IMR-90 (cell line): ENCODE measurements at regions not wholly inside any gene's neighbourhood (a gene's known extent, or its start where the extent isn't known, plus 50 kb on each side); places are given as distances from the start of the nearest gene placed in this dataset.

Experiments
- ATAC-seq: fragments of 200-7000 bp; cut with Tn5 transposase; 2 replicates; pipeline ENCODE4 v1.9.1; 2020; ENCODE audit warnings: low read depth, mild to moderate bottlenecking, moderate library complexity
- BruUV-seq: library from RNA; stranded (reverse); fragments of 400-500 nt; replicated peaks from 2 replicates; lab custom pipeline; 2021; lab: Mats Ljungman, UMichigan
- CTCF ChIA-PET: fragments of 300-600 bp; formaldehyde crosslinking; extraction: SDS; loops from one replicate; lab custom pipeline; 2021; ENCODE audit warnings: antibody characterized with exemption; lab: Yijun Ruan, JAX
- POLR2A ChIA-PET: fragments of 300-600 bp; sonication (Branson Sonifier 250); formaldehyde crosslinking; loops from one replicate; lab custom pipeline; 2022; ENCODE audit warnings: antibody characterized with exemption; ENCODE audit not compliant: unreplicated experiment; lab: Charles Lee
- DNase-seq: peaks from one replicate; pipeline ENCODE4 v3.0.0; 2013
- H2AFZ ChIP-seq: replicated peaks from 2 replicates; pipeline ENCODE3; 2013; ENCODE audit warnings: low read length, mild to moderate bottlenecking; ENCODE audit not compliant: poor library complexity
- H2AK5ac ChIP-seq: 2 replicates; pipeline ENCODE4 v1.6.1; 2013; ENCODE audit warnings: low read depth, low read length, inconsistent platforms
- H2AK9ac ChIP-seq: replicated peaks from 2 replicates; pipeline ENCODE3; 2013; ENCODE audit warnings: mild to moderate bottlenecking, low read depth, low read length, moderate library complexity; ENCODE audit not compliant: poor library complexity
- H2BK120ac ChIP-seq: 2 replicates; pipeline ENCODE4 v1.6.1; 2013; ENCODE audit warnings: low read depth, low read length, inconsistent platforms
- H2BK15ac ChIP-seq: 3 replicates; pipeline ENCODE4 v1.6.1; 2013; ENCODE audit warnings: low read depth, low read length, inconsistent platforms
- H2BK20ac ChIP-seq: 2 replicates; pipeline ENCODE4 v1.6.1; 2013; ENCODE audit warnings: low read depth, mild to moderate bottlenecking, inconsistent platforms, low read length, moderate library complexity
- H2BK5ac ChIP-seq: 2 replicates; pipeline ENCODE4 v1.6.1; 2013; ENCODE audit warnings: mild to moderate bottlenecking, low read depth, low read length, inconsistent platforms; ENCODE audit not compliant: poor library complexity, severe bottlenecking
- H3K14ac ChIP-seq: replicated peaks from 2 replicates; pipeline ENCODE4 v1.6.1; 2013; ENCODE audit warnings: low read depth, low read length, inconsistent platforms
- H3K18ac ChIP-seq: 2 replicates; pipeline ENCODE4 v1.6.1; 2013; ENCODE audit warnings: low read depth, low read length, control low read depth
- H3K23ac ChIP-seq: 2 replicates; pipeline ENCODE4 v1.6.1; 2013; ENCODE audit warnings: low read depth, low read length, inconsistent platforms
- H3K27ac ChIP-seq: 2 replicates; pipeline ENCODE4 v1.5.1; 2013; ENCODE audit warnings: mild to moderate bottlenecking, control low read depth, low read length; ENCODE audit not compliant: insufficient read depth
- H3K27me3 ChIP-seq: 2 replicates; pipeline ENCODE4 v1.6.1; 2013; ENCODE audit warnings: low read length; ENCODE audit not compliant: control insufficient read depth, insufficient read depth
- H3K36me3 ChIP-seq: 2 replicates; pipeline ENCODE4 v1.6.1; 2013; ENCODE audit warnings: low read length, mixed read lengths; ENCODE audit not compliant: control insufficient read depth, insufficient read depth
- H3K4ac ChIP-seq: 2 replicates; pipeline ENCODE4 v1.6.1; 2013; ENCODE audit warnings: low read depth, low read length, inconsistent platforms
- H3K4me1 ChIP-seq: 2 replicates; pipeline ENCODE4 v1.6.1; 2013; ENCODE audit warnings: low read length, mixed read lengths; ENCODE audit not compliant: control insufficient read depth, insufficient read depth
- H3K4me2 ChIP-seq: 2 replicates; pipeline ENCODE4 v1.6.1; 2013; ENCODE audit warnings: low read depth, mild to moderate bottlenecking, control low read depth, low read length, moderate library complexity
- H3K4me3 ChIP-seq: 2 replicates; pipeline ENCODE4 v1.5.1; 2013; ENCODE audit warnings: low read depth, mild to moderate bottlenecking, control low read depth, low read length, moderate library complexity; ENCODE audit not compliant: insufficient read depth
- H3K56ac ChIP-seq: 2 replicates; pipeline ENCODE4 v1.6.1; 2013; ENCODE audit warnings: low read length, inconsistent platforms; ENCODE audit not compliant: insufficient read depth; ENCODE audit errors: extremely low read depth
- H3K79me1 ChIP-seq, 2 experiments: 2 replicates each; pipeline ENCODE4 v1.6.1; 2013; ENCODE audit warnings: low read length in 2 of 2, inconsistent platforms in 1 of 2, low read depth in 1 of 2
- H3K9ac ChIP-seq: 2 replicates; pipeline ENCODE4 v1.6.1; 2013; ENCODE audit warnings: low read depth, low read length, control low read depth
- H3K9me1 ChIP-seq: 2 replicates; pipeline ENCODE4 v1.6.1; 2013; ENCODE audit warnings: low read length, inconsistent platforms; ENCODE audit not compliant: insufficient read depth
- H3K9me3 ChIP-seq: 2 replicates; pipeline ENCODE4 v1.6.1; 2013; ENCODE audit warnings: low read length; ENCODE audit not compliant: control insufficient read depth, insufficient read depth
- H4K20me1 ChIP-seq: 2 replicates; pipeline ENCODE4 v1.6.1; 2013; ENCODE audit warnings: low read length, inconsistent platforms; ENCODE audit not compliant: insufficient read depth
- H4K5ac ChIP-seq: 2 replicates; pipeline ENCODE4 v1.6.1; 2013; ENCODE audit warnings: mild to moderate bottlenecking, low read depth, low read length, control low read depth
- H4K8ac ChIP-seq, 2 experiments: 2 replicates each; pipeline ENCODE4 v1.6.1; 2013; ENCODE audit warnings: low read depth in 2 of 2, low read length in 2 of 2, control low read depth in 1 of 2, inconsistent platforms in 1 of 2
- H4K91ac ChIP-seq: 2 replicates; pipeline ENCODE4 v1.6.1; 2013; ENCODE audit warnings: low read depth, low read length, inconsistent platforms; ENCODE audit not compliant: insufficient read depth
- BHLHE40 ChIP-seq: fragments of 150-350 bp; IDR thresholded peaks from 2 replicates; pipeline ENCODE4 v1.6.1; 2016; ENCODE audit warnings: mild to moderate bottlenecking, low read depth, low read length
- CEBPB ChIP-seq: IDR thresholded peaks from 2 replicates; pipeline ENCODE4 v1.6.1; 2012; ENCODE audit warnings: low read depth, low read length, improper control_type of control experiment
- CTCF ChIP-seq: conservative IDR thresholded peaks from 2 replicates; pipeline ENCODE4 v1.5.1; 2012; ENCODE audit warnings: mild to moderate bottlenecking, low read depth, low read length, improper control_type of control experiment
- MAFK ChIP-seq: IDR thresholded peaks from 2 replicates; pipeline ENCODE4 v1.6.1; 2012; ENCODE audit warnings: low read depth, low read length, improper control_type of control experiment
- MXI1 ChIP-seq: IDR thresholded peaks from 2 replicates; pipeline ENCODE4 v1.6.1; 2012; ENCODE audit warnings: low read depth, mild to moderate bottlenecking, low read length, moderate library complexity, borderline replicate concordance
- RCOR1 ChIP-seq: IDR thresholded peaks from 2 replicates; pipeline ENCODE4 v1.6.1; 2012; ENCODE audit warnings: mild to moderate bottlenecking, low read length, improper control_type of control experiment; ENCODE audit not compliant: insufficient replicate concordance
- RFX5 ChIP-seq: IDR thresholded peaks from 2 replicates; pipeline ENCODE4 v1.8.0; 2012; ENCODE audit warnings: low read depth, mild to moderate bottlenecking, low read length, moderate library complexity
- SMC3 ChIP-seq: fragments of 150-350 bp; IDR thresholded peaks from 2 replicates; pipeline ENCODE4 v1.6.1; 2016; ENCODE audit warnings: low read depth, mild to moderate bottlenecking, antibody characterized with exemption, low read length, moderate library complexity
- WGBS, 2 experiments: methylation state at CpG; one replicate each; pipeline versions ENCODE4 v1.1.5 to v1.1.7; 2013; ENCODE audit warnings: missing lambda C conversion rate in 2 of 2; ENCODE audit not compliant: insufficient read length in 1 of 2; ENCODE audit errors: extremely low coverage in 2 of 2; 5-methylcytosine and 5-hydroxymethylcytosine counted together
- dilution Hi-C: fragments of 300-500 bp; cut with HindIII; formaldehyde crosslinking; loops from one replicate; pipeline ENCODE4 v1.14.3; 2018; ENCODE audit warnings: low sequenced_read_pairs; ENCODE audit not compliant: unreplicated experiment
- in situ Hi-C: fragments of 300-500 bp; cut with MboI; formaldehyde crosslinking; loops from 3 replicates; pipeline ENCODE4 v1.14.3; 2019; ENCODE audit warnings: low sequenced_read_pairs, inconsistent platforms, mixed read lengths
- intact Hi-C: fragments of 100-400 bp; cut with micrococcal nuclease; formaldehyde crosslinking; loops from 2 replicates; pipeline ENCODE4 v1.10.0; 2022

- Histone ChIP-seq H3K79me1 (no peaks in the 10 kb centered on the region), H3K27me3 (no peaks in the 10 kb centered on the region), H3K18ac (no peak overlapping the region), H4K20me1 (no peaks in the 10 kb centered on the region), H2BK5ac (no peak overlapping the region), H3K4me3 (no peak overlapping the region), H4K8ac (no peak overlapping the region), H3K4me1 (peaks cover 7% of the 10 kb centered on the region; the same call in 1 of the 2 replicates), H3K36me3 (no peaks in the 10 kb centered on the region), H3K27ac (no peak overlapping the region), H3K9me1 (peaks cover 4% of the 10 kb centered on the region; the same call in 1 of the 2 replicates), H3K23ac (no peak overlapping the region), H2AFZ (peak overlapping the region; percentile 70), H3K9ac (no peak overlapping the region), H2BK120ac (no peak overlapping the region; the same call in 1 of the 2 replicates), H2AK9ac (peak overlapping the region; percentile 5), H2AK5ac (0 out of 2 replicates have a peak overlapping the region, but pooled peaks have one; percentile 4), H3K14ac (no peak overlapping the region), H3K56ac (no peak overlapping the region), H3K4ac (no peak overlapping the region), H3K4me2 (no peak overlapping the region), H4K5ac (no peak overlapping the region), H3K9me3 (no peaks in the 10 kb centered on the region), H2BK20ac (no peak overlapping the region; the same call in 1 of the 2 replicates), H4K91ac (no peak overlapping the region), H2BK15ac (no peak overlapping the region)
- dilution Hi-C loops = no loop called here
- in situ Hi-C loops = no loop called here
- ATAC-seq = peak; percentile 25
- 57% methylated on average over 4 of the region's 24 CpGs; no CpG with 5 or more reads in 1 of the 2 experiments for WGBS, 2 experiments
- CTCF ChIA-PET = interaction anchor here (1.0 kb wide), 1 partner anchor 31 kb away, joined by 3 read pairs; no protein-coding TSS in a partner anchor
- TF ChIP-seq SMC3 (no peak), CTCF (no peak), MAFK (no peak), MXI1 (no peak), RCOR1 (no peak), BHLHE40 (no peak), CEBPB (no peak), RFX5 (no peak)
- no TSS peak for BruUV-seq
- POLR2A ChIA-PET = no interaction called here
- intact Hi-C loops = no loop called here
- DNase-seq = peak; percentile 22
Measured at GRCh38 chr2:8575038-8575833, 106.6 kb upstream of the ID2 start.
